Endodermal cell (in vitro differentiated cells): ENCODE measurements at regions not wholly inside any gene's neighbourhood (a gene's known extent, or its start where the extent isn't known, plus 50 kb on each side); places are given as distances from the start of the nearest gene placed in this dataset.

Experiments used
- DNase-seq: peaks from one replicate; pipeline ENCODE4 v3.0.0-alpha.2; 2017
- H3K27ac ChIP-seq: 2 replicates; pipeline ENCODE4 v1.5.1; 2013; ENCODE audit warnings: mild to moderate bottlenecking, low read depth, low read length, moderate library complexity
- H3K27me3 ChIP-seq: 2 replicates; pipeline ENCODE4 v1.6.1; 2013; ENCODE audit warnings: mild to moderate bottlenecking, low read length, moderate library complexity; ENCODE audit not compliant: insufficient read depth, control insufficient read depth, poor library complexity, severe bottlenecking
- H3K36me3 ChIP-seq: 2 replicates; pipeline ENCODE4 v1.7.0; 2013; ENCODE audit warnings: mild to moderate bottlenecking, low read length, moderate library complexity; ENCODE audit not compliant: control insufficient read depth, insufficient read depth
- H3K4me1 ChIP-seq: one replicate; pipeline ENCODE4 v1.7.0; 2013; ENCODE audit warnings: low read length; ENCODE audit not compliant: control insufficient read depth, insufficient read depth
- H3K4me3 ChIP-seq: 2 replicates; pipeline ENCODE4 v1.5.1; 2013; ENCODE audit warnings: mild to moderate bottlenecking, low read length, moderate library complexity
- H3K9ac ChIP-seq: 2 replicates; pipeline ENCODE4 v1.6.1; 2013; ENCODE audit warnings: mild to moderate bottlenecking, low read length, moderate library complexity; ENCODE audit not compliant: poor library complexity, severe bottlenecking; ENCODE audit errors: extremely low read depth
- H3K9me3 ChIP-seq: 2 replicates; pipeline ENCODE4 v1.6.1; 2013; ENCODE audit warnings: mild to moderate bottlenecking, low read length, moderate library complexity; ENCODE audit not compliant: control insufficient read depth
- H3K27ac Mint-ChIP-seq: 2 replicates; pipeline ENCODE4 v1.8.0; 2020; ENCODE audit warnings: mixed read lengths
- H3K27me3 Mint-ChIP-seq: 2 replicates; pipeline ENCODE4 v1.8.0; 2021; ENCODE audit warnings: mild to moderate bottlenecking, mixed read lengths; ENCODE audit not compliant: insufficient read depth
- H3K36me3 Mint-ChIP-seq: 2 replicates; pipeline ENCODE4 v1.8.0; 2020; ENCODE audit warnings: low read depth, mixed read lengths
- H3K4me1 Mint-ChIP-seq: 2 replicates; pipeline ENCODE4 v1.8.0; 2020; ENCODE audit warnings: mixed read lengths
- H3K4me3 Mint-ChIP-seq: 2 replicates; pipeline ENCODE4 v1.8.0; 2020; ENCODE audit warnings: mild to moderate bottlenecking, moderate library complexity, mixed read lengths
- H3K9me3 Mint-ChIP-seq: 2 replicates; pipeline ENCODE4 v1.8.0; 2020; ENCODE audit warnings: mild to moderate bottlenecking, mixed read lengths
- CTCF ChIP-seq: fragments of 200-600 bp; sonication (generic); conservative IDR thresholded peaks from 2 replicates; pipeline ENCODE4 v1.5.0; 2021; ENCODE audit warnings: antibody characterized with exemption, mild to moderate bottlenecking
- WGBS, 2 experiments: methylation state at CpG; one replicate each; pipeline versions ENCODE4 v1.1.5 to v1.1.7; 2013; ENCODE audit warnings: missing lambda C conversion rate in 2 of 2, mixed read lengths in 1 of 2; ENCODE audit not compliant: insufficient coverage in 1 of 2, insufficient read length in 1 of 2; 5-methylcytosine and 5-hydroxymethylcytosine counted together

GRCh38 chr5:27908341-27908740, 870.0 kb upstream of the CDH9 start:
- H3K27me3 Mint-ChIP-seq = no peaks in the 10 kb centered on the region
- no peak overlapping the region for H3K4me3 Mint-ChIP-seq
- TF ChIP-seq CTCF = no peak

GRCh38 chr5:27906931-27907601, 868.7 kb upstream of the CDH9 start:
- Mint-ChIP-seq H3K36me3 (no peaks in the 10 kb centered on the region), H3K4me3 (no peak overlapping the region), H3K4me1 (no peaks in the 10 kb centered on the region), H3K27me3 (no peaks in the 10 kb centered on the region), H3K9me3 (peaks cover 1% of the 10 kb centered on the region), H3K27ac (no peak overlapping the region)
- no peak for TF ChIP-seq CTCF
- no peaks in the 10 kb centered on the region for H3K27me3 ChIP-seq
- H3K9ac ChIP-seq = no peak overlapping the region
- H3K9me3 ChIP-seq = no peaks in the 10 kb centered on the region
- 90 to 100% methylated on average over 1 to 2 of the region's 2 CpGs for WGBS, 2 experiments
- H3K27ac ChIP-seq = no peak overlapping the region
- H3K4me1 ChIP-seq = no peaks in the 10 kb centered on the region
- H3K36me3 ChIP-seq = no peaks in the 10 kb centered on the region
- H3K4me3 ChIP-seq = no peak overlapping the region
- DNase-seq = no peak

More at GRCh38 chr5:27908341-27908740, 870.0 kb upstream of the CDH9 start:
- no peaks in the 10 kb centered on the region for H3K36me3 Mint-ChIP-seq
- DNase-seq = no peak
- no peak overlapping the region for H3K9ac ChIP-seq
- H3K27me3 ChIP-seq = no peaks in the 10 kb centered on the region
- no peaks in the 10 kb centered on the region for H3K4me1 Mint-ChIP-seq
- H3K4me3 ChIP-seq = no peak overlapping the region
- WGBS, 2 experiments = 90 to 92% methylated on average over 3 to 5 of the region's 5 CpGs
- no peaks in the 10 kb centered on the region for H3K4me1 ChIP-seq
- peaks cover 1% of the 10 kb centered on the region for H3K9me3 Mint-ChIP-seq
- no peaks in the 10 kb centered on the region for H3K36me3 ChIP-seq
- no peak overlapping the region for H3K27ac Mint-ChIP-seq
- H3K27ac ChIP-seq = no peak overlapping the region
- no peaks in the 10 kb centered on the region for H3K9me3 ChIP-seq

GRCh38 chr5:27906481-27906880, 868.1 kb upstream of the CDH9 start:
- Mint-ChIP-seq H3K9me3 (peaks cover 1% of the 10 kb centered on the region), H3K36me3 (no peaks in the 10 kb centered on the region), H3K27me3 (no peaks in the 10 kb centered on the region), H3K4me1 (no peaks in the 10 kb centered on the region), H3K4me3 (no peak overlapping the region), H3K27ac (no peak overlapping the region)
- H3K9ac ChIP-seq = no peak overlapping the region
- H3K4me1 ChIP-seq = no peaks in the 10 kb centered on the region
- WGBS, 2 experiments = 85 to 86% methylated on average over 1 to 2 of the region's 2 CpGs
- no peak for TF ChIP-seq CTCF
- H3K27ac ChIP-seq = no peak overlapping the region
- no peak for DNase-seq
- H3K9me3 ChIP-seq = no peaks in the 10 kb centered on the region
- H3K27me3 ChIP-seq = no peaks in the 10 kb centered on the region
- H3K4me3 ChIP-seq = no peak overlapping the region
- H3K36me3 ChIP-seq = no peaks in the 10 kb centered on the region
